OCI-LY7 (cell line): ENCODE measurements at regions not wholly inside any gene's neighbourhood (a gene's known extent, or its start where the extent isn't known, plus 50 kb on each side); places are given as distances from the start of the nearest gene placed in this dataset.

Source experiments
- CTCF ChIP-seq: fragments of 200-600 bp; sonication (generic); conservative IDR thresholded peaks from 2 replicates; pipeline ENCODE4 v1.5.1; 2014; ENCODE audit warnings: mild to moderate bottlenecking, antibody characterized with exemption, low read length, moderate library complexity, mixed read lengths
- EZH2phosphoT487 ChIP-seq: fragments of 200-600 bp; sonication (generic); IDR thresholded peaks from 2 replicates; pipeline ENCODE4 v1.6.1; 2018; ENCODE audit warnings: low read depth, borderline replicate concordance, mild to moderate bottlenecking, mixed run types, antibody characterized with exemption, low read length, moderate library complexity, mixed read lengths

- TF ChIP-seq CTCF (no peak), EZH2phosphoT487 (no peak)
These were observed 93.2 kb upstream of the PTPN1 start for GRCh38 chr20:50417023-50417329.
